Adrenal gland (tissue), 9 donors: ENCODE measurements at regions not wholly inside any gene's neighbourhood (a gene's known extent, or its start where the extent isn't known, plus 50 kb on each side); places are given as distances from the start of the nearest gene placed in this dataset.
"Not testable (repeated sequence)": the region's sequence is repeated elsewhere in the genome, so short reads cannot be mapped to it uniquely, and the experiment has no call there.

Experiments
- DNase-seq, 7 donors: peaks; one replicate each; pipeline ENCODE4 v3.0.0-alpha.2; 2019 to 2020
- H3K27ac ChIP-seq, 5 donors: fragments of 200-600 bp; sonication (generic) in 4 of 5; 1 replicate in 3 of 5; 2 replicates in 2 of 5; pipeline versions ENCODE4 v1.5.1 to v1.8.0; 2016 to 2020; ENCODE audit warnings: mild to moderate bottlenecking in 1 of 5
- H3K27me3 ChIP-seq: fragments of 200-600 bp; 2 replicates; pipeline ENCODE4 v1.8.0; 2021
- H3K36me3 ChIP-seq, 2 donors: fragments of 200-600 bp; replicated peaks in 1 of 2; 1 replicate in 1 of 2; 2 replicates in 1 of 2; pipeline versions ENCODE4 v1.5.1 to v1.8.0; 2018 to 2022
- H3K4me1 ChIP-seq, 2 donors: fragments of 200-600 bp; replicated peaks in 1 of 2; 1 replicate in 1 of 2; 2 replicates in 1 of 2; pipeline versions ENCODE4 v1.5.1 to v1.8.0; 2018 to 2021
- H3K4me3 ChIP-seq, 4 donors: fragments of 200-600 bp; sonication (generic) in 3 of 4; one replicate each; pipeline ENCODE4 v1.5.1; 2016 to 2018
- H3K9me3 ChIP-seq, 3 donors: fragments of 200-600 bp; sonication (generic) in 1 of 3; replicated peaks in 1 of 3; 1 replicate in 2 of 3; 2 replicates in 1 of 3; pipeline versions ENCODE4 v1.5.1 to v1.8.0; 2016 to 2021
- CTCF ChIP-seq, 6 experiments: fragments of 450-650 bp in 4 of 6; fragments of 200-600 bp in 2 of 6; sonication (generic) in 1 of 6; IDR thresholded peaks; 1 replicate in 5 of 6; 2 replicates in 1 of 6; pipeline versions ENCODE4 v1.5.1 to v1.8.0; 2016 to 2021; ENCODE audit warnings: antibody characterized with exemption in 6 of 6, mild to moderate bottlenecking in 2 of 6, moderate library complexity in 1 of 6
- POLR2A ChIP-seq, 2 donors: fragments of 450-650 bp; IDR thresholded peaks; one replicate each; pipeline ENCODE4 v1.6.1; 2017; ENCODE audit warnings: antibody characterized with exemption in 2 of 2, mild to moderate bottlenecking in 2 of 2, moderate library complexity in 1 of 2
- WGBS, 4 donors: extraction: QIAGEN DNeasy Blood & Tissue Kit in 2 of 4; methylation state at CpG; one replicate each; pipeline versions ENCODE4 v1.1.5 to v1.1.7; 2013 to 2017; 5-methylcytosine and 5-hydroxymethylcytosine counted together
- intact Hi-C, 2 donors: fragments of 100-400 bp; cut with DNase I; formaldehyde crosslinking; loops; one replicate each; pipeline versions ENCODE4 v1.14.1 to v1.15.0; 2022 to 2023
- donor health status: healthy with polysubstance abuse.
- donor health status: Bipolar disorder and iron deficiency.
- donor health status: DM: yes; HTN: yes; CAD: no.
- donor health status: DM: no; HTN: no; CAD: no.
- donor health status: DM: no; HTN: no; CAD: no.

GRCh38 chr7:92909686-92910475 is 73.5 kb upstream of the CDK6 start:
- no peak for DNase-seq
- WGBS, 4 donors = 89 to 92% (median 91%) methylated on average over 2 of the region's 2 CpGs
- H3K4me3 ChIP-seq = no peak overlapping the region
- H3K9me3 ChIP-seq = no peaks in the 10 kb centered on the region
- H3K27me3 ChIP-seq = no peaks in the 10 kb centered on the region
- H3K27ac ChIP-seq = no peak overlapping the region
- TF ChIP-seq CTCF (IDR thresholded peaks at IDR 0.05) = no peak
- TF ChIP-seq POLR2A (IDR thresholded peaks at IDR 0.05) = no peak
- intact Hi-C loops = no loop called here
- no peaks in the 10 kb centered on the region for H3K4me1 ChIP-seq
- H3K36me3 ChIP-seq = no peaks in the 10 kb centered on the region

GRCh38 chr7:92904244-92905131 is 68.1 kb upstream of the CDK6 start:
- H3K9me3 ChIP-seq = peaks cover 0 to 4% (median 0%) of the 10 kb centered on the region in 3 donors
- no peaks in the 10 kb centered on the region for H3K4me1 ChIP-seq
- intact Hi-C loops = no loop called here
- no peaks in the 10 kb centered on the region for H3K36me3 ChIP-seq
- H3K27ac ChIP-seq = no peak overlapping the region
- no peak overlapping the region for H3K4me3 ChIP-seq
- DNase-seq = no peak
- 59 to 72% (median 64%) methylated on average over 6 to 7 of the region's 7 CpGs for whole genome bisulfite sequencing, 4 donors
- no peaks in the 10 kb centered on the region for H3K27me3 ChIP-seq
- TF ChIP-seq CTCF (IDR thresholded peaks at IDR 0.05) (no peak), POLR2A (IDR thresholded peaks at IDR 0.05) (no peak)

- H3K9me3 ChIP-seq = peaks cover 0 to 4% (median 0%) of the 10 kb centered on the region in 3 donors
- no peak for TF ChIP-seq POLR2A (IDR thresholded peaks at IDR 0.05)
- no peak for TF ChIP-seq CTCF (IDR thresholded peaks at IDR 0.05)
- no peaks in the 10 kb centered on the region for H3K36me3 ChIP-seq
- H3K4me1 ChIP-seq = no peaks in the 10 kb centered on the region
- no peak for DNase-seq
- intact Hi-C loops = no loop called here
- no peak overlapping the region for H3K4me3 ChIP-seq
- 65 to 77% (median 77%) methylated on average over 3 to 5 of the region's 5 CpGs for WGBS, 4 donors
- H3K27me3 ChIP-seq = no peaks in the 10 kb centered on the region
- H3K27ac ChIP-seq = no peak overlapping the region
Measured at GRCh38 chr7:92898798-92899197, 62.4 kb upstream of the CDK6 start.

- H3K4me1 ChIP-seq, H3K4me3 ChIP-seq, H3K9me3 ChIP-seq, H3K27ac ChIP-seq, intact Hi-C loops, DNase-seq, H3K27me3 ChIP-seq, H3K36me3 ChIP-seq: not testable (repeated sequence)
- WGBS, 4 donors = 72 to 81% (median 77%) methylated on average over 2 of the region's 2 CpGs
Measured at GRCh38 chr7:92894857-92895256, 58.5 kb upstream of the CDK6 start.
